ENCODE measurements at regions not wholly inside any gene's neighbourhood (a gene's known extent, or its start where the extent isn't known, plus 50 kb on each side); places are given as distances from the start of the nearest gene placed in this dataset.
"Not testable (repeated sequence)": the region's sequence is repeated elsewhere in the genome, so short reads cannot be mapped to it uniquely, and the experiment has no call there.

GRCh38 chr6:28585335-28585734, 59.7 kb downstream of the GPX5 start:
- DNase-seq (ENCODE audit: low read depth in 2 of 2): no peak

GRCh38 chr6:28586324-28586723, 60.6 kb downstream of the GPX5 start:
- DNase-seq (ENCODE audit: low read depth in 2 of 2): no peak

GRCh38 chr6:28586962-28587745, 61.5 kb downstream of the GPX5 start:
- peak in 1 of 2 donors; percentile 5 for DNase-seq (ENCODE audit: low read depth in 2 of 2)

- DNase-seq (ENCODE audit: low read depth in 2 of 2): no peak
Measured at GRCh38 chr6:28587746-28588075, 62.0 kb downstream of the GPX5 start.

GRCh38 chr6:28588666-28589065, 63.0 kb downstream of the GPX5 start:
- no peak for DNase-seq (ENCODE audit: low read depth in 2 of 2)

GRCh38 chr6:28589234-28589956, 63.7 kb downstream of the GPX5 start:
- DNase-seq (ENCODE audit: low read depth in 2 of 2): no peak

GRCh38 chr6:28589957-28590349, 64.3 kb downstream of the GPX5 start:
- DNase-seq (ENCODE audit: low read depth in 2 of 2): no peak

GRCh38 chr6:28597217-28597835, 71.6 kb downstream of the GPX5 start:
- no peak for DNase-seq (ENCODE audit: low read depth in 2 of 2)

GRCh38 chr6:28597924-28598722, 72.4 kb downstream of the GPX5 start:
- DNase-seq (ENCODE audit: low read depth in 2 of 2): no peak

GRCh38 chr6:28598757-28599686, 73.3 kb downstream of the GPX5 start:
- no peak for DNase-seq (ENCODE audit: low read depth in 2 of 2)

- no peak for DNase-seq (ENCODE audit: low read depth in 2 of 2)
Measured at GRCh38 chr6:28600245-28600644, 74.6 kb downstream of the GPX5 start.

- DNase-seq (ENCODE audit: low read depth in 2 of 2): no peak
Measured at GRCh38 chr6:28603891-28604290, 78.2 kb downstream of the GPX5 start.

GRCh38 chr6:28606424-28607391, 81.0 kb downstream of the GPX5 start:
- DNase-seq (ENCODE audit: low read depth in 2 of 2): no peak

GRCh38 chr6:28607990-28608389, 82.3 kb downstream of the GPX5 start:
- DNase-seq (ENCODE audit: low read depth in 2 of 2): no peak

GRCh38 chr6:28609672-28610071, 84.0 kb downstream of the GPX5 start:
- DNase-seq (ENCODE audit: low read depth in 2 of 2): no peak

- no peak for DNase-seq (ENCODE audit: low read depth in 2 of 2)
Measured at GRCh38 chr6:28615616-28615954, 89.9 kb downstream of the GPX5 start.

GRCh38 chr6:28615955-28616747, 90.5 kb downstream of the GPX5 start:
- DNase-seq (ENCODE audit: low read depth in 2 of 2): no peak

- DNase-seq (ENCODE audit: low read depth in 2 of 2): no peak
Measured at GRCh38 chr6:28618898-28619555, 93.3 kb downstream of the GPX5 start.

- not testable (repeated sequence) for DNase-seq (ENCODE audit: low read depth in 2 of 2)
Measured at GRCh38 chr6:28621268-28621667, 95.6 kb downstream of the GPX5 start.
